Endothelial cell of umbilical vein (primary cell): ENCODE measurements at regions not wholly inside any gene's neighbourhood (a gene's known extent, or its start where the extent isn't known, plus 50 kb on each side); places are given as distances from the start of the nearest gene placed in this dataset.

ENCODE experiments used
- BruUV-seq: library from RNA; stranded (reverse); fragments of 400-500 nt; replicated peaks from 2 replicates; lab custom pipeline; 2021; lab: Mats Ljungman, UMichigan
- CTCF ChIA-PET: fragments of 300-600, 350-600 bp; sonication (Branson Sonifier 250); formaldehyde crosslinking; loops from one replicate; lab custom pipeline; 2021; ENCODE audit warnings: antibody characterized with exemption, inconsistent platforms; lab: Charles Lee
- POLR2A ChIA-PET: fragments of 300-600, 350-600 bp; sonication (Branson Sonifier 250); formaldehyde crosslinking; loops from one replicate; lab custom pipeline; 2021; ENCODE audit warnings: antibody characterized with exemption, inconsistent platforms; lab: Charles Lee
- DNase-seq: peaks from one replicate; pipeline ENCODE4 v3.0.0-alpha.2; 2011; ENCODE audit warnings: low read depth, low spot score
- FAIRE-seq: peaks from 2 replicates; lab custom pipeline; 2011; peaks lifted over from hg19 to GRCh38; lab: Jason Lieb, UNC
- H2AFZ ChIP-seq: 2 replicates; pipeline ENCODE4 v1.6.0; 2012; ENCODE audit warnings: low read depth, low read length, control low read depth, inconsistent platforms
- H3K27ac ChIP-seq: 2 replicates; pipeline ENCODE4 v1.5.1; 2011; ENCODE audit warnings: low read depth, mild to moderate bottlenecking, control low read depth, low read length, moderate library complexity; ENCODE audit not compliant: insufficient read depth
- H3K27me3 ChIP-seq, 2 experiments: 2 replicates each; pipeline versions ENCODE4 v1.6.0 to v1.6.1; 2011; ENCODE audit warnings: low read length in 2 of 2, mixed read lengths in 1 of 2; ENCODE audit not compliant: control insufficient read depth in 2 of 2, insufficient read depth in 2 of 2
- H3K36me3 ChIP-seq, 2 experiments: 2 replicates in 1 of 2; 3 replicates in 1 of 2; pipeline ENCODE4 v1.5.1; 2011; ENCODE audit warnings: low read length in 2 of 2, mild to moderate bottlenecking in 1 of 2, moderate library complexity in 1 of 2; ENCODE audit not compliant: control insufficient read depth in 2 of 2, insufficient read depth in 2 of 2; ENCODE audit errors: extremely low read depth in 1 of 2
- H3K4me1 ChIP-seq: 3 replicates; pipeline ENCODE4 v1.5.1; 2011; ENCODE audit warnings: mild to moderate bottlenecking, low read length; ENCODE audit not compliant: control insufficient read depth, insufficient read depth; ENCODE audit errors: extremely low read depth
- H3K4me2 ChIP-seq: 2 replicates; pipeline ENCODE4 v1.6.1; 2011; ENCODE audit warnings: low read length, control low read depth, mixed read lengths; ENCODE audit not compliant: insufficient read depth
- H3K4me3 ChIP-seq, 3 experiments: fragments of 200-600 bp in 1 of 3; sonication (generic), shearing (Covaris generic) in 1 of 3; replicated peaks in 1 of 3; 2 replicates each; pipeline ENCODE4 v1.5.1; 2011 to 2016; ENCODE audit warnings: control low read depth in 3 of 3, low read length in 3 of 3, mild to moderate bottlenecking in 2 of 3, inconsistent platforms in 1 of 3, low read depth in 1 of 3, moderate library complexity in 1 of 3; ENCODE audit not compliant: insufficient read depth in 1 of 3
- H3K79me2 ChIP-seq: 2 replicates; pipeline ENCODE4 v1.6.0; 2012; ENCODE audit warnings: low read length, inconsistent platforms; ENCODE audit not compliant: control insufficient read depth, insufficient read depth
- H3K9ac ChIP-seq: replicated peaks from 2 replicates; pipeline ENCODE3; 2011; ENCODE audit warnings: low read length, control low read depth; ENCODE audit not compliant: insufficient read depth; ENCODE audit errors: extremely low read depth
- H3K9me1 ChIP-seq: replicated peaks from 3 replicates; pipeline ENCODE4 v1.6.0; 2011; ENCODE audit warnings: mild to moderate bottlenecking, low read length; ENCODE audit not compliant: control insufficient read depth, insufficient read depth; ENCODE audit errors: extremely low read depth
- H3K9me3 ChIP-seq: replicated peaks from 2 replicates; pipeline ENCODE4 v1.5.1; 2012; ENCODE audit warnings: low read length, inconsistent platforms; ENCODE audit not compliant: control insufficient read depth, insufficient read depth
- H4K20me1 ChIP-seq: replicated peaks from 2 replicates; pipeline ENCODE3; 2011; ENCODE audit warnings: mild to moderate bottlenecking, low read length; ENCODE audit not compliant: control insufficient read depth, insufficient read depth; ENCODE audit errors: extremely low read depth
- CTCF ChIP-seq, 2 donors: IDR thresholded peaks; 1 replicate in 1 of 2; 2 replicates in 1 of 2; pipeline ENCODE4 v1.5.1; 2011; ENCODE audit warnings: low read length in 2 of 2, mild to moderate bottlenecking in 2 of 2, moderate library complexity in 2 of 2, control low read depth in 1 of 2, inconsistent platforms in 1 of 2, low read depth in 1 of 2; ENCODE audit not compliant: insufficient read depth in 1 of 2; ENCODE audit errors: extremely low read depth in 1 of 2
- EZH2 ChIP-seq: IDR thresholded peaks from 2 replicates; pipeline ENCODE4 v1.6.1; 2012; ENCODE audit warnings: borderline replicate concordance, low read depth, mild to moderate bottlenecking, moderate library complexity, low read length, inconsistent platforms; ENCODE audit not compliant: severe bottlenecking
- FOS ChIP-seq: IDR thresholded peaks from 2 replicates; pipeline ENCODE4 v1.6.1; 2011; ENCODE audit warnings: mild to moderate bottlenecking, low read length, moderate library complexity, borderline replicate concordance; ENCODE audit not compliant: insufficient read depth
- GATA2 ChIP-seq: IDR thresholded peaks from 2 replicates; pipeline ENCODE4 v1.7.0; 2011; ENCODE audit warnings: low read depth, mild to moderate bottlenecking, moderate library complexity, mixed read lengths, low read length; ENCODE audit not compliant: insufficient read length, insufficient read depth
- JUN ChIP-seq: IDR thresholded peaks from 2 replicates; pipeline ENCODE4 v1.6.1; 2011; ENCODE audit warnings: borderline replicate concordance, low read depth; ENCODE audit not compliant: insufficient read length, insufficient read depth
- MAX ChIP-seq: IDR thresholded peaks from 2 replicates; pipeline ENCODE4 v1.6.1; 2011; ENCODE audit not compliant: insufficient read depth, insufficient read length
- MYC ChIP-seq: IDR thresholded peaks from one replicate; pipeline ENCODE4 v1.6.1; 2011; ENCODE audit warnings: mild to moderate bottlenecking, low read depth, low read length
- POLR2A ChIP-seq: IDR thresholded peaks from 2 replicates; pipeline ENCODE4 v1.6.1; 2012; ENCODE audit warnings: low read depth, mild to moderate bottlenecking, control low read depth, low read length
- POLR2AphosphoS5 ChIP-seq: IDR thresholded peaks from 2 replicates; pipeline ENCODE4 v1.6.1; 2012; ENCODE audit warnings: low read depth, mild to moderate bottlenecking, control low read depth, low read length, moderate library complexity; ENCODE audit not compliant: insufficient read depth
- dilution Hi-C: fragments of 300-500 bp; cut with MboI; formaldehyde crosslinking; loops from one replicate; pipeline ENCODE4 v1.15.0; 2019; ENCODE audit warnings: low sequenced_read_pairs; ENCODE audit not compliant: extremely low pct_ligation_motif_present
- intact Hi-C: fragments of 100-400 bp; cut with micrococcal nuclease; formaldehyde crosslinking; loops from one replicate; pipeline ENCODE4 v1.10.0; 2022

- Histone ChIP-seq H3K9ac (no peak overlapping the region), H3K9me3 (no peaks in the 10 kb centered on the region), H2AFZ (no peak overlapping the region), H3K4me3 (no peak overlapping the region), H3K4me2 (no peak overlapping the region), H4K20me1 (no peaks in the 10 kb centered on the region), H3K79me2 (no peaks in the 10 kb centered on the region), H3K36me3 (no peaks in the 10 kb centered on the region), H3K9me1 (no peaks in the 10 kb centered on the region), H3K4me1 (no peaks in the 10 kb centered on the region), H3K27ac (no peak overlapping the region), H3K27me3 (no peaks in the 10 kb centered on the region)
- BruUV-seq: no TSS peak
- dilution Hi-C loops (no loop called here), intact Hi-C loops (no loop called here)
- ChIA-PET CTCF (no interaction called here), POLR2A (no interaction called here)
- TF ChIP-seq GATA2: no peak
- no peak for TF ChIP-seq CTCF (IDR thresholded peaks at IDR 0.05; ENCODE audit: extremely low read depth in 1 of 2, insufficient read depth in 1 of 2, low read depth in 1 of 2, low read length in 2 of 2)
- TF ChIP-seq POLR2AphosphoS5: no peak
- no peak for TF ChIP-seq EZH2
- TF ChIP-seq FOS: no peak
- no peak for TF ChIP-seq MAX
- TF ChIP-seq MYC: no peak
- TF ChIP-seq JUN: no peak
- no peak for TF ChIP-seq POLR2A
- DNase-seq (no peak), FAIRE-seq (no peak)
Observed at GRCh38 chr4:188660796-188661195, 521.6 kb downstream of the TRIML1 start.
